ENCODE measurements at regions not wholly inside any gene's neighbourhood (a gene's known extent, or its start where the extent isn't known, plus 50 kb on each side); places are given as distances from the start of the nearest gene placed in this dataset.
A peak's percentile ranks its signal among the peaks of the same experiment; 100 is the strongest.

DNA sequence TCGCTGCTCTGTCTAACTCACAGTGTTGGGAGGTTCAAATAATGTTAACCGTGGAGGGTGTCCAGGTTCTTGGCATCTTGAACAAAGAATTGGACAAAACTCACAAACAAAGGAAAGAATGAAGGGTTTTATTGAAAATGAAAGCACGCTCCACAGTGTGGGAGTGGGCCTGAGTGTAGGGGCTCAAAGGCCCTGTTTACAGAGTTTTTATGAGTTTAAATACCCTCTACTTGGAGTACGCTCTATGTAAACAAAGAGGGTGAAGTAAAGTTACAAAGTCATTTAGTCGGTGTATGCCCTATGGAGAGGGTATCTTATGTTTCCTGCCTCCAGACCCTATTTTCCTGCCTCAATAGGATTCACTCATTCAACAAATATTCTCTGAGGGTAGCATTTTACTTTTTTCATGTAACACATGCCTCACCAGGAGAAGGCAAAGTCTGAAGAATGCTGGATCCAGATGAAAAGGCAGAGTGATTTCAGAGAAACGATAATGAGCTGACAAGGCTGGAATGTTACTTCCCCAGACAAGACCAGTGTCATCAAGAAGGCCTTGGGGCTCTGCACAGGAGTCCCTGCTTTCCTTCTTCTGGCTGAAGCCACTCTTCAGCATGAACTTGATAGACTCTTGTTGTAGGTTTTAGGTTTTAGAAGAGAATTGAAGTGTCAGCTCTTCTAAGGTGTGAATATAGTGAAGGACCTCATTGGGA, 163.6 kb downstream of the FAM43A start (continued):
- peak; percentile 76 for TF ChIP-seq PRDM10 (CRISPR knock-in tag; IDR thresholded peaks at IDR 0.05; ENCODE audit: low read depth)
- TF ChIP-seq, protein P1, sequence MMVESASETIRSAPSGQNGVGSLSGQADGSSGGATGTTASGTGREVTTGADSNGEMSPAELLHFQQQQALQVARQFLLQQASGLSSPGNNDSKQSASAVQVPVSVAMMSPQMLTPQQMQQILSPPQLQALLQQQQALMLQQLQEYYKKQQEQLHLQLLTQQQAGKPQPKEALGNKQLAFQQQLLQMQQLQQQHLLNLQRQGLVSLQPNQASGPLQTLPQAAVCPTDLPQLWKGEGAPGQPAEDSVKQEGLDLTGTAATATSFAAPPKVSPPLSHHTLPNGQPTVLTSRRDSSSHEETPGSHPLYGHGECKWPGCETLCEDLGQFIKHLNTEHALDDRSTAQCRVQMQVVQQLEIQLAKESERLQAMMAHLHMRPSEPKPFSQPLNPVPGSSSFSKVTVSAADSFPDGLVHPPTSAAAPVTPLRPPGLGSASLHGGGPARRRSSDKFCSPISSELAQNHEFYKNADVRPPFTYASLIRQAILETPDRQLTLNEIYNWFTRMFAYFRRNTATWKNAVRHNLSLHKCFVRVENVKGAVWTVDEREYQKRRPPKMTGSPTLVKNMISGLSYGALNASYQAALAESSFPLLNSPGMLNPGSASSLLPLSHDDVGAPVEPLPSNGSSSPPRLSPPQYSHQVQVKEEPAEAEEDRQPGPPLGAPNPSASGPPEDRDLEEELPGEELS (CRISPR knock-in tag; IDR thresholded peaks at IDR 0.05): no peak
- TF ChIP-seq PRDM4 (CRISPR knock-in tag; IDR thresholded peaks at IDR 0.05; ENCODE audit: borderline replicate concordance): no peak
- no peak for TF ChIP-seq GFI1 (CRISPR knock-in tag; IDR thresholded peaks at IDR 0.05; ENCODE audit: borderline replicate concordance)
- TF ChIP-seq ZNF101 (CRISPR knock-in tag; IDR thresholded peaks at IDR 0.05; ENCODE audit: borderline replicate concordance, low read depth): no peak
- TF ChIP-seq ZFP37 (CRISPR knock-in tag; IDR thresholded peaks at IDR 0.05; ENCODE audit: borderline replicate concordance): no peak
- TF ChIP-seq FOXK1 (CRISPR knock-in tag; IDR thresholded peaks at IDR 0.05; ENCODE audit: borderline replicate concordance, low read depth): no peak
- TF ChIP-seq ARID5B (CRISPR knock-in tag; IDR thresholded peaks at IDR 0.05): peak; percentile 26; the same call in 1 of the 2 replicates
